Caco-2 (cell line): ENCODE measurements at regions not wholly inside any gene's neighbourhood (a gene's known extent, or its start where the extent isn't known, plus 50 kb on each side); places are given as distances from the start of the nearest gene placed in this dataset.

Source experiments
- BruUV-seq: library from RNA; stranded (reverse); fragments of 400-500 nt; replicated peaks from 2 replicates; lab custom pipeline; 2021; lab: Mats Ljungman, UMichigan
- CTCF ChIA-PET: fragments of 300-600 bp; sonication (Branson Sonifier 250); formaldehyde crosslinking; loops from one replicate; lab custom pipeline; 2022; ENCODE audit warnings: antibody characterized with exemption; lab: Charles Lee
- POLR2A ChIA-PET: fragments of 300-600 bp; sonication (Branson Sonifier 250); formaldehyde crosslinking; loops from one replicate; lab custom pipeline; 2022; ENCODE audit warnings: antibody characterized with exemption; lab: Charles Lee
- DNase-seq, 2 experiments: peaks; one replicate each; pipeline versions ENCODE4 v3.0.0 to v3.0.0-alpha.2; 2020 to 2022
- H3K27me3 ChIP-seq: replicated peaks from 2 replicates; pipeline ENCODE4 v1.6.0; 2011; ENCODE audit warnings: low read length; ENCODE audit not compliant: control insufficient read depth, insufficient read depth
- H3K36me3 ChIP-seq: 2 replicates; pipeline ENCODE4 v1.5.1; 2011; ENCODE audit warnings: low read length; ENCODE audit not compliant: control insufficient read depth, insufficient read depth
- H3K4me1 ChIP-seq: fragments of 250-450 bp; sonication (Bioruptor Pico); 2 replicates; pipeline ENCODE4 v1.5.1; 2020; ENCODE audit warnings: mild to moderate bottlenecking
- H3K4me3 ChIP-seq: 2 replicates; pipeline ENCODE4 v1.5.1; 2011; ENCODE audit warnings: low read depth, mild to moderate bottlenecking, control low read depth, low read length
- H3K9me3 ChIP-seq: fragments of 250-450 bp; sonication (Bioruptor Pico); 2 replicates; pipeline ENCODE4 v1.5.1; 2020; ENCODE audit warnings: mild to moderate bottlenecking, moderate library complexity
- H3K27ac Mint-ChIP-seq: one replicate; pipeline ENCODE4 v1.8.0; 2022; ENCODE audit warnings: mixed read lengths; ENCODE audit not compliant: unreplicated experiment
- H3K27me3 Mint-ChIP-seq: one replicate; pipeline ENCODE4 v1.8.0; 2022; ENCODE audit warnings: mixed read lengths; ENCODE audit not compliant: insufficient read depth, unreplicated experiment
- H3K36me3 Mint-ChIP-seq: one replicate; pipeline ENCODE4 v1.8.0; 2022; ENCODE audit warnings: mild to moderate bottlenecking, mixed read lengths; ENCODE audit not compliant: insufficient read depth, unreplicated experiment
- H3K4me1 Mint-ChIP-seq: one replicate; pipeline ENCODE4 v1.8.0; 2022; ENCODE audit warnings: low read depth, mixed read lengths; ENCODE audit not compliant: unreplicated experiment
- H3K4me3 Mint-ChIP-seq: one replicate; pipeline ENCODE4 v1.8.0; 2022; ENCODE audit warnings: mild to moderate bottlenecking, moderate library complexity, mixed read lengths; ENCODE audit not compliant: unreplicated experiment
- H3K9me3 Mint-ChIP-seq: one replicate; pipeline ENCODE4 v1.8.0; 2022; ENCODE audit warnings: mixed read lengths; ENCODE audit not compliant: unreplicated experiment
- intact Hi-C: fragments of 100-400 bp; cut with micrococcal nuclease; formaldehyde crosslinking; loops from one replicate; pipeline ENCODE4 v1.10.0; 2022; ENCODE audit not compliant: unreplicated experiment
- TF ChIP-seq, protein P1 (sequence below), 2 experiments: fragments of 200-600 bp in 1 of 2; IDR thresholded peaks; 1 replicate in 1 of 2; 2 replicates in 1 of 2; pipeline versions ENCODE4 v1.5.1 to v1.8.0; 2011 to 2022; ENCODE audit warnings: antibody characterized with exemption in 1 of 2, control low read depth in 1 of 2, inconsistent platforms in 1 of 2, low read depth in 1 of 2, low read length in 1 of 2, mild to moderate bottlenecking in 1 of 2, moderate library complexity in 1 of 2; ENCODE audit not compliant: insufficient read depth in 1 of 2, severe bottlenecking in 1 of 2, unreplicated experiment in 1 of 2

DNA sequence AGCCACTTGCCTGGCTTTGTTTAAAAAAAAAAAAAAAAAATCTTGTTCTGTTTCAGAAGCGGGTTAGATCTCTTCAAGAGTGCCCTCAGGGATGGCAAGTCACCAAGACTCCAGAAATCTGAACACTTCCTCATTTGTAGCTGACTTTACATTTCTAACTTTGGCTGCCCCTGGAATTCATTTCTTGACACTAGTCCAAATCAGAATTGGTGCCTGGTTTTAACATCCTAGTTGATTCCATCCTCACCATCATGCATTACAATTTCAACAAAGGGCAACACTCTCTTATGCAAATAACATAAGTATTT is 295.5 kb downstream of the RMST start:
- intact Hi-C loops: no loop called here
- H3K27me3 Mint-ChIP-seq: no peaks in the 10 kb centered on the region
- no TSS peak for BruUV-seq

DNA sequence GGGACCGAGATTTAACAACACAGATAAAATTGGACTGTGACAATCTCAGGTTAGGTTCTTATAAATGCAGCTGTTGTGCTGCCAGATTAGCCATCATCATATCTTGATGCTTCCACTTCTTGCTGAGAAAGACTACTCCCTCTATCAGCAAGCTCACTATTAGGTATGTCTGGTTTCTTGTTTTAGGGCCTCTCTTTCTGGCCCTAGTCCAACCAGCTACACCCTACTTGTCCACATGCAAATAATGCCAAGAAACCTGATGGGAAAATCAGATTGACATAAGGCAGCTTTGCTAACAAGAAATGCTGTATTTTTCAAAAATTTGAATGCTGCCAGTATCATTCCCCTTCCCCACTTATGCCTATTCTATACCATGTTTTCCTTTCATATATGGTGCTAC is 296.0 kb downstream of the RMST start:
- intact Hi-C loops: no loop called here
- CTCF ChIA-PET: no interaction called here
- H3K4me3 Mint-ChIP-seq: no peak overlapping the region

More for the DNA sequence above, 295.5 kb downstream of the RMST start:
- TF ChIP-seq, protein P1, sequence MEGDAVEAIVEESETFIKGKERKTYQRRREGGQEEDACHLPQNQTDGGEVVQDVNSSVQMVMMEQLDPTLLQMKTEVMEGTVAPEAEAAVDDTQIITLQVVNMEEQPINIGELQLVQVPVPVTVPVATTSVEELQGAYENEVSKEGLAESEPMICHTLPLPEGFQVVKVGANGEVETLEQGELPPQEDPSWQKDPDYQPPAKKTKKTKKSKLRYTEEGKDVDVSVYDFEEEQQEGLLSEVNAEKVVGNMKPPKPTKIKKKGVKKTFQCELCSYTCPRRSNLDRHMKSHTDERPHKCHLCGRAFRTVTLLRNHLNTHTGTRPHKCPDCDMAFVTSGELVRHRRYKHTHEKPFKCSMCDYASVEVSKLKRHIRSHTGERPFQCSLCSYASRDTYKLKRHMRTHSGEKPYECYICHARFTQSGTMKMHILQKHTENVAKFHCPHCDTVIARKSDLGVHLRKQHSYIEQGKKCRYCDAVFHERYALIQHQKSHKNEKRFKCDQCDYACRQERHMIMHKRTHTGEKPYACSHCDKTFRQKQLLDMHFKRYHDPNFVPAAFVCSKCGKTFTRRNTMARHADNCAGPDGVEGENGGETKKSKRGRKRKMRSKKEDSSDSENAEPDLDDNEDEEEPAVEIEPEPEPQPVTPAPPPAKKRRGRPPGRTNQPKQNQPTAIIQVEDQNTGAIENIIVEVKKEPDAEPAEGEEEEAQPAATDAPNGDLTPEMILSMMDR (IDR thresholded peaks at IDR 0.05; ENCODE audit: insufficient read depth in 1 of 2, low read depth in 1 of 2, low read length in 1 of 2, severe bottlenecking in 1 of 2, unreplicated experiment in 1 of 2): no peak
- Mint-ChIP-seq H3K4me1 (peaks cover 18% of the 10 kb centered on the region), H3K36me3 (no peaks in the 10 kb centered on the region), H3K4me3 (no peak overlapping the region), H3K27ac (no peak overlapping the region), H3K9me3 (peaks cover 13% of the 10 kb centered on the region)
- no peak for DNase-seq
- ChIA-PET POLR2A (no interaction called here), CTCF (no interaction called here)
- Histone ChIP-seq H3K4me1 (peaks cover 24% of the 10 kb centered on the region), H3K36me3 (no peaks in the 10 kb centered on the region), H3K27me3 (no peaks in the 10 kb centered on the region), H3K4me3 (no peak overlapping the region), H3K9me3 (peaks cover 4% of the 10 kb centered on the region; the same call in 1 of the 2 replicates)

DNA sequence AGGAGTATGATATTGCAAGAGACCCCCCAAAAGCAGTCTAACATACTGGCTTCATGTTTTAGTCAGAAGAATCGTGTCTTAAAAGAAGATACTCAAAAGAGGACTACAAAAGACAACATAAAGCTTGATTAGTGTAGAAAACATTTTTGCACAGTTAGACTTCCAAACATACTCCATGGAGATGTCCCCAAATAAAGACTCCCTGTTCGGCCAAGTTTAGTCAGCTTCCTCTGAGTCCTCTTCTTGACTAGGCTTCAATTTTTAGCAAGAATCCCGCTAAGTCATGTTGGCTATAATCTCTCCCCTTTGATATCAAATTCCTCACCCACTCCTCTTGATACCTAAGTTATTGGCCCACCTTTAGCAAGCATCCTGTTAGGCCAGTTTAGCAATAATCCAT is 298.0 kb downstream of the RMST start:
- Mint-ChIP-seq H3K4me1 (peaks cover 12% of the 10 kb centered on the region), H3K27me3 (no peaks in the 10 kb centered on the region), H3K36me3 (no peaks in the 10 kb centered on the region), H3K4me3 (no peak overlapping the region), H3K9me3 (peaks cover 13% of the 10 kb centered on the region), H3K27ac (no peak overlapping the region)
- no peaks in the 10 kb centered on the region for H3K36me3 ChIP-seq
- intact Hi-C loops: no loop called here
- no peak overlapping the region for H3K4me3 ChIP-seq
- no peaks in the 10 kb centered on the region for H3K27me3 ChIP-seq
- ChIA-PET POLR2A (no interaction called here), CTCF (no interaction called here)
- H3K9me3 ChIP-seq: peaks cover 4% of the 10 kb centered on the region; the same call in 1 of the 2 replicates
- TF ChIP-seq, protein P1 (IDR thresholded peaks at IDR 0.05; ENCODE audit: insufficient read depth in 1 of 2, low read depth in 1 of 2, low read length in 1 of 2, severe bottlenecking in 1 of 2, unreplicated experiment in 1 of 2): no peak
- DNase-seq: no peak
- BruUV-seq: no TSS peak
- H3K4me1 ChIP-seq: peaks cover 15% of the 10 kb centered on the region

More for the DNA sequence above, 296.0 kb downstream of the RMST start:
- peaks cover 4% of the 10 kb centered on the region; the same call in 1 of the 2 replicates for H3K9me3 ChIP-seq
- H3K4me1 ChIP-seq: peaks cover 19% of the 10 kb centered on the region
- DNase-seq: no peak
- BruUV-seq: no TSS peak
- Mint-ChIP-seq H3K27me3 (no peaks in the 10 kb centered on the region), H3K36me3 (no peaks in the 10 kb centered on the region), H3K27ac (no peak overlapping the region), H3K4me1 (peaks cover 13% of the 10 kb centered on the region), H3K9me3 (peaks cover 13% of the 10 kb centered on the region)
- no peaks in the 10 kb centered on the region for H3K36me3 ChIP-seq
- H3K27me3 ChIP-seq: no peaks in the 10 kb centered on the region
- POLR2A ChIA-PET: no interaction called here
- TF ChIP-seq, protein P1 (IDR thresholded peaks at IDR 0.05; ENCODE audit: insufficient read depth in 1 of 2, low read depth in 1 of 2, low read length in 1 of 2, severe bottlenecking in 1 of 2, unreplicated experiment in 1 of 2): no peak
- no peak overlapping the region for H3K4me3 ChIP-seq
